HFF-Myc (cell line): ENCODE measurements at regions not wholly inside any gene's neighbourhood (a gene's known extent, or its start where the extent isn't known, plus 50 kb on each side); places are given as distances from the start of the nearest gene placed in this dataset.

Experiments used
- DNase-seq: peaks from one replicate; pipeline ENCODE4 v3.0.0-alpha.2; 2011; ENCODE audit warnings: low read depth; ENCODE audit errors: extremely low read depth
- H3K4me3 ChIP-seq: replicated peaks from 2 replicates; pipeline ENCODE4 v1.5.1; 2011; ENCODE audit warnings: low read depth, mild to moderate bottlenecking, control low read depth, low read length
- CTCF ChIP-seq: IDR thresholded peaks from 2 replicates; pipeline ENCODE4 v1.5.1; 2012; ENCODE audit warnings: mild to moderate bottlenecking, low read depth, low read length, control low read depth; ENCODE audit errors: missing control alignments

- no peak for TF ChIP-seq CTCF
- H3K4me3 ChIP-seq: no peak overlapping the region
- DNase-seq: no peak
Observed at GRCh38 chr15:69505956-69506556, 53.4 kb downstream of the RPLP1 start.

- DNase-seq: no peak
- no peak overlapping the region for H3K4me3 ChIP-seq
- TF ChIP-seq CTCF: no peak
Observed at GRCh38 chr15:69508659-69509058, 56.0 kb downstream of the RPLP1 start.

- H3K4me3 ChIP-seq: no peak overlapping the region
- TF ChIP-seq CTCF: no peak
- DNase-seq: no peak
Observed at GRCh38 chr15:69509131-69509530, 56.5 kb downstream of the RPLP1 start.

- no peak for DNase-seq
- no peak for TF ChIP-seq CTCF
- H3K4me3 ChIP-seq: no peak overlapping the region
Observed at GRCh38 chr15:69510556-69510955, 57.9 kb downstream of the RPLP1 start.

GRCh38 chr15:69511015-69511414, 58.4 kb downstream of the RPLP1 start:
- no peak for DNase-seq
- no peak for TF ChIP-seq CTCF

GRCh38 chr15:69511716-69512340, 59.2 kb downstream of the RPLP1 start:
- TF ChIP-seq CTCF: no peak
- no peak for DNase-seq
- H3K4me3 ChIP-seq: no peak overlapping the region

More at GRCh38 chr15:69511015-69511414, 58.4 kb downstream of the RPLP1 start:
- H3K4me3 ChIP-seq: no peak overlapping the region
